Smooth muscle cell (in vitro differentiated cells): ENCODE measurements at regions not wholly inside any gene's neighbourhood (a gene's known extent, or its start where the extent isn't known, plus 50 kb on each side); places are given as distances from the start of the nearest gene placed in this dataset.

Experiments used
- DNase-seq: peaks from one replicate; lab custom pipeline; 2025; ENCODE audit not compliant: unreplicated experiment; lab: John Stamatoyannopoulos, UW
- H2AFZ ChIP-seq: fragments of 200-600 bp; sonication (generic); 2 replicates; pipeline ENCODE4 v1.6.0; 2016; ENCODE audit warnings: antibody characterized with exemption, low read depth, mild to moderate bottlenecking
- H3F3A ChIP-seq: fragments of 200-600 bp; sonication (generic); 2 replicates; pipeline ENCODE4 v1.6.0; 2017; ENCODE audit warnings: antibody characterized with exemption, low read depth
- H3K27ac ChIP-seq: fragments of 200-600 bp; sonication (generic); 2 replicates; pipeline ENCODE4 v1.5.1; 2016; ENCODE audit warnings: low read depth, mild to moderate bottlenecking
- H3K27me3 ChIP-seq: fragments of 200-600 bp; sonication (generic); 2 replicates; pipeline ENCODE4 v1.6.1; 2016; ENCODE audit warnings: low read depth, mild to moderate bottlenecking
- H3K36me3 ChIP-seq: fragments of 200-600 bp; sonication (generic); 2 replicates; pipeline ENCODE4 v1.5.1; 2016; ENCODE audit warnings: low read depth
- H3K4me1 ChIP-seq: fragments of 200-600 bp; sonication (generic); 2 replicates; pipeline ENCODE4 v1.5.1; 2016; ENCODE audit warnings: low read depth
- H3K4me2 ChIP-seq: fragments of 200-600 bp; sonication (generic); 2 replicates; pipeline ENCODE4 v1.6.0; 2016; ENCODE audit warnings: mild to moderate bottlenecking
- H3K4me3 ChIP-seq: fragments of 200-600 bp; sonication (generic); 2 replicates; pipeline ENCODE4 v1.5.1; 2016; ENCODE audit warnings: mild to moderate bottlenecking
- H3K79me2 ChIP-seq: fragments of 200-600 bp; sonication (generic); 2 replicates; pipeline ENCODE4 v1.6.0; 2016; ENCODE audit warnings: low read depth, mild to moderate bottlenecking
- H3K9ac ChIP-seq: fragments of 200-600 bp; sonication (generic); 2 replicates; pipeline ENCODE4 v1.6.0; 2016; ENCODE audit warnings: low read depth
- H3K9me3 ChIP-seq: fragments of 200-600 bp; sonication (generic); replicated peaks from 2 replicates; pipeline ENCODE4 v1.5.1; 2016; ENCODE audit warnings: low read depth
- H4K20me1 ChIP-seq: fragments of 200-600 bp; sonication (generic); 2 replicates; pipeline ENCODE4 v1.6.0; 2016; ENCODE audit warnings: low read depth
- WGBS: methylation state at CpG from one replicate; pipeline ENCODE4 v1.1.7; 2016; ENCODE audit warnings: low lambda C conversion rate; 5-methylcytosine and 5-hydroxymethylcytosine counted together
- TF ChIP-seq, protein P1 (sequence below): fragments of 200-600 bp; sonication (generic); IDR thresholded peaks from 2 replicates; pipeline ENCODE4 v1.5.1; 2017; ENCODE audit warnings: borderline replicate concordance, mild to moderate bottlenecking, antibody characterized with exemption; ENCODE audit not compliant: insufficient read depth, poor library complexity, severe bottlenecking

DNA sequence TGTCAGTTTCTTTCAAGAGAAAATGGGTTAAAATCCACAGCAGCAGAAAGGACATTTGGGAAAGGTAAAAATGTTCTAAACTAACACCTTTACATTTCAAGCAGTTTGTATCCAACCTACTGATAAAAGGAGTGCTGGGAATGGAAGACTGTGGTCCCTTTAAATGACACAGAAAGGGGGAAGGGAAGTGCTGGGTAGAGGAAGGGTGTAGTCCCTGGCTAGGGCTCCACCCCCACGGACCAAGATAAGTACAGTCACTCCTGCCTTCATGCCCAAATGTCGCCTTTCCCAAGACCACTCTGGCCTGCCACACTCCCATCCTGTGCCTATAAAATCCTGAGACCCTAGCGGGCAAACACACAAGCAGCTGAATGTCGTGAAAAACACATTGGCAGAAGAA lies 350.9 kb upstream of the POU1F1 start:
- H3K27ac ChIP-seq, result no peak overlapping the region
- no peaks in the 10 kb centered on the region for H3F3A ChIP-seq
- H4K20me1 ChIP-seq, result no peaks in the 10 kb centered on the region
- H3K4me2 ChIP-seq, result no peak overlapping the region
- WGBS, result 71% methylated on average over 4 of the region's 4 CpGs
- H3K79me2 ChIP-seq, result no peaks in the 10 kb centered on the region
- peaks cover 5% of the 10 kb centered on the region for H3K9me3 ChIP-seq
- no peak overlapping the region for H3K4me3 ChIP-seq
- H3K36me3 ChIP-seq, result no peaks in the 10 kb centered on the region
- H3K27me3 ChIP-seq, result no peaks in the 10 kb centered on the region
- no peaks in the 10 kb centered on the region for H3K4me1 ChIP-seq
- TF ChIP-seq, protein P1, sequence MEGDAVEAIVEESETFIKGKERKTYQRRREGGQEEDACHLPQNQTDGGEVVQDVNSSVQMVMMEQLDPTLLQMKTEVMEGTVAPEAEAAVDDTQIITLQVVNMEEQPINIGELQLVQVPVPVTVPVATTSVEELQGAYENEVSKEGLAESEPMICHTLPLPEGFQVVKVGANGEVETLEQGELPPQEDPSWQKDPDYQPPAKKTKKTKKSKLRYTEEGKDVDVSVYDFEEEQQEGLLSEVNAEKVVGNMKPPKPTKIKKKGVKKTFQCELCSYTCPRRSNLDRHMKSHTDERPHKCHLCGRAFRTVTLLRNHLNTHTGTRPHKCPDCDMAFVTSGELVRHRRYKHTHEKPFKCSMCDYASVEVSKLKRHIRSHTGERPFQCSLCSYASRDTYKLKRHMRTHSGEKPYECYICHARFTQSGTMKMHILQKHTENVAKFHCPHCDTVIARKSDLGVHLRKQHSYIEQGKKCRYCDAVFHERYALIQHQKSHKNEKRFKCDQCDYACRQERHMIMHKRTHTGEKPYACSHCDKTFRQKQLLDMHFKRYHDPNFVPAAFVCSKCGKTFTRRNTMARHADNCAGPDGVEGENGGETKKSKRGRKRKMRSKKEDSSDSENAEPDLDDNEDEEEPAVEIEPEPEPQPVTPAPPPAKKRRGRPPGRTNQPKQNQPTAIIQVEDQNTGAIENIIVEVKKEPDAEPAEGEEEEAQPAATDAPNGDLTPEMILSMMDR, result no peak
- no peak overlapping the region for H2AFZ ChIP-seq
- no peak overlapping the region for H3K9ac ChIP-seq
- DNase-seq, result no peak

DNA sequence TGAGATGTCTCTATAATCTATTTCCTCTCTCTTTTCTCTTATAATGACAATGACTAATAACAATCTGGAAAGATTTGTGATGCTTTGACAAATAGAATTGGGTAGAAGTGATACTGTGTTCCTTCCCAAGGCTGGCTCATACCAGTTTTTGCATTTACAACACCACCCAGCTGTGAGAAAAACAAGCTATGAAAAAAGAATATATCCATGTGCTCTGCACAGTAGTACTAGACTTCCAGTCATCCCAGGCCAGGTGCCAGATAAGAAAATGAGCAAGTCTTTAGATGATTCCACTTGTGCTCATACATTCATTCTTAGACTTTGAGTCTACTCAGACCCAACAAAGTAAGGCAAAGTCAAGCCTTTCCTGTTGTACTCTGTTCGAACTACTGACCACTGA lies 350.2 kb upstream of the POU1F1 start:
- no peak overlapping the region for H2AFZ ChIP-seq
- H3K27me3 ChIP-seq, result no peaks in the 10 kb centered on the region
- DNase-seq, result no peak
- H3K9ac ChIP-seq, result no peak overlapping the region
- H3K9me3 ChIP-seq, result peaks cover 5% of the 10 kb centered on the region
- H3K4me2 ChIP-seq, result no peak overlapping the region
- H3K36me3 ChIP-seq, result no peaks in the 10 kb centered on the region
- H3K4me1 ChIP-seq, result no peaks in the 10 kb centered on the region
- H3K79me2 ChIP-seq, result no peaks in the 10 kb centered on the region
- no peak overlapping the region for H3K27ac ChIP-seq
- no peaks in the 10 kb centered on the region for H3F3A ChIP-seq
- TF ChIP-seq, protein P1, result no peak
- WGBS, result 84% methylated on average over 1 of the region's 1 CpG
- H3K4me3 ChIP-seq, result no peak overlapping the region
- no peaks in the 10 kb centered on the region for H4K20me1 ChIP-seq

- Histone ChIP-seq H3K4me3 (no peak overlapping the region), H3K4me1 (no peaks in the 10 kb centered on the region), H3K36me3 (no peaks in the 10 kb centered on the region), H4K20me1 (no peaks in the 10 kb centered on the region), H3F3A (no peaks in the 10 kb centered on the region), H3K27ac (no peak overlapping the region), H2AFZ (no peak overlapping the region), H3K27me3 (no peaks in the 10 kb centered on the region), H3K9me3 (peaks cover 5% of the 10 kb centered on the region), H3K4me2 (no peak overlapping the region), H3K9ac (no peak overlapping the region), H3K79me2 (no peaks in the 10 kb centered on the region)
- TF ChIP-seq, protein P1, result no peak
- DNase-seq, result no peak
- 89% methylated on average over 2 of the region's 2 CpGs for WGBS
Observed at GRCh38 chr3:87625876-87626275, 349.5 kb upstream of the POU1F1 start.

DNA sequence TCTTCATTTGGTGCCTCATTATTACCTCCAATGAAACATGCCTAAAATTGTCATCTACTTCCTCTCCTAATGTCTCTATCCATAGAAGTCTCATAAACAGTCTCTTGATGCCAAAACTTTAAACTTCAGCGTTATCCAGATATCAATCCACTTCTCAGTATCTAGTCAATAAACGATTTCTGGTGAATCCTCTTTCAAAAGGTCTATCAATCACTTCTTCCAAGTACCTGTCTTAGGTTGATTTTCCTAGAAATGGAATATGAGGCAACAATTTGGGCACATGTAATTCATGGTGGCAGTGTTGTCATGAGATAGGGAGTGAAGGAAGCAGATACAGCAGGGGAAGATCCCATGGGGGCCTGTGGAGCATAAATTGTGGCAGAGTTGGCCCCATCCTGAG lies 348.5 kb upstream of the POU1F1 start:
- TF ChIP-seq, protein P1, result no peak
- H3K4me2 ChIP-seq, result no peak overlapping the region
- no peaks in the 10 kb centered on the region for H3F3A ChIP-seq
- no peaks in the 10 kb centered on the region for H3K4me1 ChIP-seq
- no peaks in the 10 kb centered on the region for H3K79me2 ChIP-seq
- no peak overlapping the region for H3K27ac ChIP-seq
- no peaks in the 10 kb centered on the region for H3K36me3 ChIP-seq
- peaks cover 5% of the 10 kb centered on the region for H3K9me3 ChIP-seq
- H3K4me3 ChIP-seq, result no peak overlapping the region
- H3K9ac ChIP-seq, result no peak overlapping the region
- H4K20me1 ChIP-seq, result no peaks in the 10 kb centered on the region
- no peaks in the 10 kb centered on the region for H3K27me3 ChIP-seq
- DNase-seq, result no peak
- H2AFZ ChIP-seq, result no peak overlapping the region
- WGBS, result 75% methylated on average over 2 of the region's 2 CpGs
